ENCODE measurements at regions not wholly inside any gene's neighbourhood (a gene's known extent, or its start where the extent isn't known, plus 50 kb on each side); places are given as distances from the start of the nearest gene placed in this dataset.

DNA sequence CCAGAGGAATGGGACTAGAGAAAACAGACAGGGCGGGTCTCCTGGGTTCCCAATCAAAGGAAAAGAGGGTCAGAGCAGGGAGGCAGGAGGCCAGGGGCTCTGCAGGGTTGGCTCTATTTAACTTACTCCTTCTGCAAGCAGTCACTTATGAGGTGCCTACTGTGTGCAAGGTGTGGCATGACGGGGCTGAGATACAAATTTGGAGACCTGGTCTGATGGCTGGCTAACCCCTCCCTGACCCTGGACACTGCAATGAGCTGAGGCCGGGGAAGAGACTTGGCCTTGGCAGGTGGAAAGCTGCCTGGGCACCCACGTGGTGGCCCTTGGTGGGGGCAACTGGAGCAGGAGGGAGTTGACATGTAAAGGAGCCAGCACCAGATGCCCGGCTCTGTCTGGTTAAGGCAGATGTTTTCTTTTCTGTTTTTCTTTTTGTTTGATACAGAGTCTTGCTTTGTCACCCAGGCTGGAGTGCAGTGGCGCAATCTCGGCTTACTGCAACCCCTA lies 148.5 kb upstream of the GATA6 start:
- Histone ChIP-seq H3K4me1 (ENCODE audit: control insufficient read depth, insufficient read depth, low read length) (no peaks in the 10 kb centered on the region), H3K4me3 (ENCODE audit: low read length) (no peak overlapping the region), H3K27me3 (ENCODE audit: control insufficient read depth, insufficient read depth, low read length) (no peaks in the 10 kb centered on the region), H3K36me3 (ENCODE audit: insufficient read depth, low read length) (no peaks in the 10 kb centered on the region), H3K9ac (ENCODE audit: low read depth, low read length) (no peak overlapping the region), H3K4me2 (ENCODE audit: low read length) (no peak overlapping the region), H3K9me3 (replicated peaks; ENCODE audit: low read length) (no peaks in the 10 kb centered on the region)

DNA sequence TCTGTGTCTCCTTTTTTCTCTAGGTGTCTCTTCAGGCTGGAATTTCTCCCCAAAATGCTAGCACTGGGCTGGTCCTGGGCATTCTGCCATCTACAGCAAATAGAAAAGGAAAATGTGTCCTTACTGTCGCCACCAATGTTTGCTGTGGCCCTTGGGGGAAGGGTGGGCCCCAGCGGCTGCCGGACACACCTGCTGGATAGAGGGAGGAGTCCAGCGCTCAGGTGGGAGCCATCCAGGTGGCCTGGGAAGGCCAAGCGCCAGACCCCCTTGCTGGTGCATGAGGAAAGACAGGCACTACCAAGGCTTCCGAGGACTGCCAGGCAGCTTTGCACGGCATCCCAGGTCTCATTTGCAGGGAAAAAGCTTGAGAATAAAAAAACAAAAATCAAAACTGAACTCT lies 147.7 kb upstream of the GATA6 start:
- Histone ChIP-seq H3K9ac (ENCODE audit: low read depth, low read length) (no peak overlapping the region), H3K27me3 (ENCODE audit: control insufficient read depth, insufficient read depth, low read length) (no peaks in the 10 kb centered on the region), H3K36me3 (ENCODE audit: insufficient read depth, low read length) (no peaks in the 10 kb centered on the region), H3K4me3 (ENCODE audit: low read length) (no peak overlapping the region), H3K9me3 (replicated peaks; ENCODE audit: low read length) (no peaks in the 10 kb centered on the region), H3K4me2 (ENCODE audit: low read length) (no peak overlapping the region), H3K4me1 (ENCODE audit: control insufficient read depth, insufficient read depth, low read length) (no peaks in the 10 kb centered on the region)

DNA sequence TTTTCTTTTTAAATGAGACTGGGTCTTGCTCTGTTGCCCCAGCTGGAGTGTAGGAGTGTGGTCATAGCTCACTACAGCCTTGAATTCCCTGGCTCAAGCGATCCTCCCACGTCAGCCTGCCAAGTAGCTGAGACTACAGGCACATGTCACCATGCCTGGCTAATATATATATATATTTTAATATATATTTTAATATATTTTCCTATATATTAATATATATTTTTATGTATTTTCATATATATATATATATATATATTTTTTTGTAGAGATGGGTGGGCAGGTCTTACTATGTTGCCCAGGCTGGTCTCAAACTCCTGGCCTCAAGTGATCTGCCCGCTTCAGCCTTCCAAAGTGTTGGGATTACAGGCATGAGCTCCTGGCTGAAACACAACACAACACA lies 144.5 kb upstream of the GATA6 start:
- Histone ChIP-seq H3K4me2 (ENCODE audit: low read length) (no peak overlapping the region), H3K27me3 (ENCODE audit: control insufficient read depth, insufficient read depth, low read length) (no peaks in the 10 kb centered on the region)

DNA sequence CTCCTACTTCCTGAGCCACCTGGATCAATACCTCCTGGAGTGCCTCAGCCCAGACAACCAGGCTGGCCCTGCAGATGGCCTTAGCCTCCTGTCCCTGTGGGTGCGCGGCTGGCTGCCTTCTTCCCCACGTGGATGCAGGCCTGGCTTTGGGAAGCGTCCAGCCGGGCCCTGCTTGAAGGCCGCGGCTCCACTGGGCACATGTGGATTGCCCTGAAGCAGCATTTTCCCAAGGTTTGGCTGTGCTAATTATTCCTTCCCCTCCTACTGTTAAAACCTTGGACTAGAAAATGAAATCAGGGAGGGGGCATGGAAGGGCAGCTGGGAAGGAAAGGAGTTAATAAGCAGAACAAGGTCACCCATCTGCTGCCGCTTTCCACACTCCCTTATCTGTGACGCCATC lies 143.0 kb upstream of the GATA6 start:
- Histone ChIP-seq H3K9ac (ENCODE audit: low read depth, low read length) (no peak overlapping the region), H3K4me1 (ENCODE audit: control insufficient read depth, insufficient read depth, low read length) (no peaks in the 10 kb centered on the region), H3K9me3 (replicated peaks; ENCODE audit: low read length) (no peaks in the 10 kb centered on the region), H3K36me3 (ENCODE audit: insufficient read depth, low read length) (no peaks in the 10 kb centered on the region), H3K4me3 (ENCODE audit: low read length) (no peak overlapping the region), H3K27me3 (ENCODE audit: control insufficient read depth, insufficient read depth, low read length) (no peaks in the 10 kb centered on the region), H3K4me2 (ENCODE audit: low read length) (no peak overlapping the region)

More for the DNA sequence above, 144.5 kb upstream of the GATA6 start:
- Histone ChIP-seq H3K36me3 (ENCODE audit: insufficient read depth, low read length) (no peaks in the 10 kb centered on the region), H3K9me3 (replicated peaks; ENCODE audit: low read length) (no peaks in the 10 kb centered on the region), H3K4me3 (ENCODE audit: low read length) (no peak overlapping the region), H3K9ac (ENCODE audit: low read depth, low read length) (no peak overlapping the region), H3K4me1 (ENCODE audit: control insufficient read depth, insufficient read depth, low read length) (no peaks in the 10 kb centered on the region)

DNA sequence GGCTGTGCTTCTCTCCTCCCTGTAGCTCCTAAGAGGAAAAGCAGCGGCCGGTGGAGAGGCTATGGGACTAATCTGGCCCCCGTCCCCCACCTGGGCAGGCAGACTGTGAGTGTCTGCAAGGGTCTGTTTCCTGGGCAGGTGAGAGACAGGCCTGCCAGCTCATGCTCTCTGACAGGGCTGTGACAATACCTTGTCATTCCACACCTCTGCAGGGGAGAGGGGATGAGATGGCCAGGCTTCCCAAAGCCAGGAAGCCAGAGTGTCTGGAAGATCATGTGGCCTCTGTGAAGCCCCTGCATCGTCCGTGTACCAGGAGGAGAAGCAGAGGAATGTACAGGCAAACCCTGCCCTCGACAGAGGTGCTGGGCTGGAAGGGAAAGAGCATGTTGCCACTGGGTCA lies 142.5 kb upstream of the GATA6 start:
- no peaks in the 10 kb centered on the region for H3K9me3 ChIP-seq (replicated peaks; ENCODE audit: low read length)
- H3K4me2 ChIP-seq (ENCODE audit: low read length) = no peak overlapping the region
- H3K27me3 ChIP-seq (ENCODE audit: control insufficient read depth, insufficient read depth, low read length) = no peaks in the 10 kb centered on the region
- no peak overlapping the region for H3K4me3 ChIP-seq (ENCODE audit: low read length)
- H3K4me1 ChIP-seq (ENCODE audit: control insufficient read depth, insufficient read depth, low read length) = no peaks in the 10 kb centered on the region
- no peaks in the 10 kb centered on the region for H3K36me3 ChIP-seq (ENCODE audit: insufficient read depth, low read length)
- H3K9ac ChIP-seq (ENCODE audit: low read depth, low read length) = no peak overlapping the region

DNA sequence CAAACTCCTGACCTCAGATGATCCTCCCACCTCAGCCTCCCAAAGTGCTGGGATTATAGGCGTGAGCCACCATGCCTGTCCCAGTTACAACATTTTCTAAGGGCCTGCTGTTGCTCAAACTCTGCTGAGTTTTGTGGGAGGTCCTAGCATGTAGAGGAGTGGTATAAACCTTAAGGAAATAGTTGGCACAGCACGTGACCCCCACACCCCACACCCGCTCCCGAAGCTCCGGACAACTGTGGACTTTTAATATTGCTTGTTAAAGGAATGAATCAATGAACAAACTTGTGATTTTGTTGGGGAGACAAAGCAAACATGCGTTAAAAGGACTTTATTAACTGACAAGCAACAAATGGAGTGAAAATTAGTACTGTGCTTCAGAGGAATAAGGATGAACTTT lies 137.8 kb upstream of the GATA6 start:
- no peak overlapping the region for H3K9ac ChIP-seq (ENCODE audit: low read depth, low read length)
- H3K27me3 ChIP-seq (ENCODE audit: control insufficient read depth, insufficient read depth, low read length) = no peaks in the 10 kb centered on the region
- no peaks in the 10 kb centered on the region for H3K36me3 ChIP-seq (ENCODE audit: insufficient read depth, low read length)
- H3K9me3 ChIP-seq (replicated peaks; ENCODE audit: low read length) = no peaks in the 10 kb centered on the region
- no peak overlapping the region for H3K4me2 ChIP-seq (ENCODE audit: low read length)
- H3K4me1 ChIP-seq (ENCODE audit: control insufficient read depth, insufficient read depth, low read length) = peaks cover 3% of the 10 kb centered on the region
- H3K4me3 ChIP-seq (ENCODE audit: low read length) = no peak overlapping the region

DNA sequence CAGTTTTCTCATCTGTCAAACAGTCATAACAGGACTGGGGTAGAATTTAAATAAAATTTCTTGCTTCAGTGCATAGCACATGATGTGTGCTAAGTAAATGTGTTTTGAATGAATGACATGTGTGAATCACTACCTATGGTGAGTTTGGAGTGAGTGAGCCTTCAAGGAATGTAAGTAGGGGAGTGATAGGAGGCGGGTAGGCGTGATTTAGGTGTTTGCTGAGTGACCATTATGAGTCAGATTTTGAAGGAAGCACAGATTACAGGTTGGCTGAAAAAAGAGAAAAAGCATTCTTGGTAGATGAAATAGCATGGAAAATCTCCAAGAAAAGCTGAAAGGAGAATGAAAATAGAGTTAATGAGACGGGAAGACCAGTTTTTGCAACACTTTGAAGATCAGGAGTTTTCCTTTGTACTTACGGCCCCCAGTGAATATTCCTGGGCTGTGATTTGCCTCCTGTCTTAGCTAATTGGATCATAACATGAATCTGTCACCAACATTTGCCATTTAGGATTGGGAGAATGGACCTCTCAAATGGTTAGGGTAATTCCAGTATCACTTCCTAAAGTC lies 136.9 kb upstream of the GATA6 start:
- Histone ChIP-seq H3K4me3 (ENCODE audit: low read length) (no peak overlapping the region), H3K9ac (ENCODE audit: low read depth, low read length) (no peak overlapping the region), H3K27me3 (ENCODE audit: control insufficient read depth, insufficient read depth, low read length) (no peaks in the 10 kb centered on the region), H3K36me3 (ENCODE audit: insufficient read depth, low read length) (no peaks in the 10 kb centered on the region), H3K4me2 (ENCODE audit: low read length) (no peak overlapping the region), H3K9me3 (replicated peaks; ENCODE audit: low read length) (no peaks in the 10 kb centered on the region), H3K4me1 (ENCODE audit: control insufficient read depth, insufficient read depth, low read length) (peaks cover 3% of the 10 kb centered on the region)

DNA sequence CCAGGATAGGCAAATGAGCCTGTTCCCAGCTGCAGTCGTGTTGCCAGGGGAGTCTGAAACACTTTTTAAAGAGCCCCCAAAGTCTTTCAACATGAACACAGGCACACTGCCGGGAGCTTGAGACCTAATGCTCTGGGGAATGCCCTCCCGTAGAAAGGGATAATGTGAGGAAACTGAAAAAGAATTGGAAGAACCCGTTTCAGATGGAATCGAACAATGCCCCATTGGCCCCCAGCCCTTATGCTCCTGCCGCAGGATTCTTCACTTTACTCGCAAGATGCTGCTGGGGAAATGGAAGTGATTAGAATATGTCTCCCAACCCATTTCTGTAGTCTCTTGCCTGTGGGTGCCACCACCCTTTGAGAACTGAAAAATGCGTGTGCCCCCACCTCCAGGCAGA lies 136.3 kb upstream of the GATA6 start:
- Histone ChIP-seq H3K4me2 (ENCODE audit: low read length) (no peak overlapping the region), H3K9me3 (replicated peaks; ENCODE audit: low read length) (no peaks in the 10 kb centered on the region), H3K4me1 (ENCODE audit: control insufficient read depth, insufficient read depth, low read length) (peaks cover 3% of the 10 kb centered on the region), H3K4me3 (ENCODE audit: low read length) (no peak overlapping the region), H3K27me3 (ENCODE audit: control insufficient read depth, insufficient read depth, low read length) (no peaks in the 10 kb centered on the region), H3K36me3 (ENCODE audit: insufficient read depth, low read length) (no peaks in the 10 kb centered on the region), H3K9ac (ENCODE audit: low read depth, low read length) (no peak overlapping the region)

DNA sequence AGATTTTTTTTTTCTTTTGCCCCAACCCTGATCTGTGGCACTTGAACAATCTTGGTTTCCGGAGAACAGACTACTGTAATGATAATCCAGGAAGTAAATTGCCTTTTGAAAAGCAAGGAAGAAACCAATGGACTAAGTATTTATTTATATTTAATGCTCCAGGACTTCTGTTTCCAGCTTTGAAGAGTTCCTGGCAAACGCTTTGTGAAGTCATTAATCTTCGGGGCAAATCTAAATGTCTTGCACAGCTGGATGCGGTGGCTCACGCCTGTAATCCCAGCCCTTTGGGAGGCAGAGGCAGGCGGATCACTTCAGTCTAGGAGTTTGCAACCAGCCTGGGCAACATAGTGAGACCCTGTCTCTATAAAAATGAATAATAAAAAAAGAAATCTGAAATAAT lies 135.1 kb upstream of the GATA6 start:
- Histone ChIP-seq H3K4me2 (ENCODE audit: low read length) (no peak overlapping the region), H3K36me3 (ENCODE audit: insufficient read depth, low read length) (no peaks in the 10 kb centered on the region), H3K27me3 (ENCODE audit: control insufficient read depth, insufficient read depth, low read length) (no peaks in the 10 kb centered on the region), H3K4me1 (ENCODE audit: control insufficient read depth, insufficient read depth, low read length) (peaks cover 3% of the 10 kb centered on the region), H3K9ac (ENCODE audit: low read depth, low read length) (no peak overlapping the region), H3K4me3 (ENCODE audit: low read length) (no peak overlapping the region), H3K9me3 (replicated peaks; ENCODE audit: low read length) (no peaks in the 10 kb centered on the region)

DNA sequence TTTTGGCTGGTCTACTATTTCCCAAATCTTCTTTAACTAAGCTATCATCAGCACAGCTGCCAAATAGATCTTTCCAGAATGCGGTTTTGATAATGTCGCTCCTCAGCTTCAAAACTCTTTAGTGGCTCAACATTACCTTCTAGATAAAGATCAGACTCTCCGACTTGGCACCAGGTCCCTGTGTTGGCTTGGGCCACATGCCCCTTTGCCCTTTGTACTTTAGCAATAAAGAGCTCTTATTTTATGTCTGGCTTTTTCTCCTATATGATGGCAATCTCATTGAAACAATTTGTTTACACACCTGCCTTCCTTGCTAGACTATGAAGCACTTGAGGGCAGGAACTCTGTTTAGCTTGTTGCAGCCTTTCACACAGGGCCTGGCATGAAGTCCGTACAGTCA lies 128.9 kb upstream of the GATA6 start:
- Histone ChIP-seq H3K9me3 (replicated peaks; ENCODE audit: low read length) (no peaks in the 10 kb centered on the region), H3K4me3 (ENCODE audit: low read length) (no peak overlapping the region), H3K27me3 (ENCODE audit: control insufficient read depth, insufficient read depth, low read length) (no peaks in the 10 kb centered on the region), H3K4me1 (ENCODE audit: control insufficient read depth, insufficient read depth, low read length) (no peaks in the 10 kb centered on the region), H3K36me3 (ENCODE audit: insufficient read depth, low read length) (no peaks in the 10 kb centered on the region), H3K4me2 (ENCODE audit: low read length) (no peak overlapping the region), H3K9ac (ENCODE audit: low read depth, low read length) (no peak overlapping the region)

DNA sequence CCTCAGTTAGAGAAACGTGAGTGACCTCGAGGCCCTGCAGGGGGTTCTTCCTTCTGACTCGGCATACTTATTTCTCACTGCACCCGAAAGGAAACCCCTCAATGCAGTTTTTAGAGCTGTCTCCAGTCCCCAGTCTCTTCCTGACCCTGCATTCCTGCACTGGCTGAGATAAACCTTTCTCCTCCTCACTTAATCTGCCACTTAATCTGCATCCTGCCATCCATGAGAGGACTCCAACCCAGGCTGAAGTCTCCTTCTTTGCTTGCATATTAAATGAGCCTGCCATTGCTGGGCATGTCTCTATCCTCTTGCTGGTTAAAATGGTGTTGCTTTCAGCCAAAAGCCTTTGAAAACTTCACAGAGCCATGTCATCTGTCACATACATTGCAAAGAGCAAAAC lies 125.6 kb upstream of the GATA6 start:
- H3K4me3 ChIP-seq (ENCODE audit: low read length) = no peak overlapping the region
- no peaks in the 10 kb centered on the region for H3K36me3 ChIP-seq (ENCODE audit: insufficient read depth, low read length)
- H3K9me3 ChIP-seq (replicated peaks; ENCODE audit: low read length) = peaks cover 3% of the 10 kb centered on the region
- no peak overlapping the region for H3K4me2 ChIP-seq (ENCODE audit: low read length)
- no peak overlapping the region for H3K9ac ChIP-seq (ENCODE audit: low read depth, low read length)
- no peaks in the 10 kb centered on the region for H3K27me3 ChIP-seq (ENCODE audit: control insufficient read depth, insufficient read depth, low read length)
- H3K4me1 ChIP-seq (ENCODE audit: control insufficient read depth, insufficient read depth, low read length) = no peaks in the 10 kb centered on the region

DNA sequence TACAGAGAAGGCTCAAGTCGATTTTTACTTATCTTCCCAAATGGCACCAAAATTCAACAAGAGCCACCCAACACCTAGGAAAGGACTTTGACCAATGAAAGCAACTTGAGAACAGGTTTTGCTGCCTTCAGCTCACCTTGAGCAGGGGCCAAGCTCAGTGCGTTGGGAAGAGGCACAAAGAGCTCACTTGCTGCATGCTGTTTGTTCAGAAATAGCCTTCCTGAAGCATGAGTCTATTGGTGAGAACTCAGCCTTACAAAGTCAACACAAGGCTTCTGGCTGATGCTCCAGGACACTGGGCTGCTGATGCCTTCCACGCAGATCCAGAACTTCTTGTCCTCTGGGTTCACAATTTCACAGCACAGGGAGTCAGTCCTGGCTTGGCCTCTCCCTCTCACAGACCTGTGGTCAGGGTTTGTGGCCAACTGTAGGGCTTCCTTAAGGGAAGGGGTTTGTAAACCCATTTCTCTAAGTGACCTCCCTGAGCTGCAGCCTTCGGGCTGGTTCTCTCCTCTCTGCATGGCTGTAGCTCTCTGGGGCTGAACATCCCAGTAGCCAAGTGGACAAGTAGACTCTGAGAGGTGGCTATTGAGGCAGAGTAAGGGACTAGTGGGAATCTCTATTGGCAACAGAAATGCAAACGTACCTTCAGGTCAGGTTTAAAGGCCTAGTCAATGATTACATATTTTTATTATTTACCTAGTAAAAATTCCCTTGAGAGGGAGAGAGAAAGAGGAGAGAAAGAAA lies 124.7 kb upstream of the GATA6 start:
- H3K4me3 ChIP-seq (ENCODE audit: low read length) = no peak overlapping the region
- H3K36me3 ChIP-seq (ENCODE audit: insufficient read depth, low read length) = no peaks in the 10 kb centered on the region
- H3K9ac ChIP-seq (ENCODE audit: low read depth, low read length) = no peak overlapping the region
- no peaks in the 10 kb centered on the region for H3K4me1 ChIP-seq (ENCODE audit: control insufficient read depth, insufficient read depth, low read length)
- H3K4me2 ChIP-seq (ENCODE audit: low read length) = no peak overlapping the region
- peaks cover 3% of the 10 kb centered on the region for H3K9me3 ChIP-seq (replicated peaks; ENCODE audit: low read length)
- no peaks in the 10 kb centered on the region for H3K27me3 ChIP-seq (ENCODE audit: control insufficient read depth, insufficient read depth, low read length)
